Stomach (tissue), 4 donors: ENCODE measurements at regions not wholly inside any gene's neighbourhood (a gene's known extent, or its start where the extent isn't known, plus 50 kb on each side); places are given as distances from the start of the nearest gene placed in this dataset.

Experiments
- POLR2A ChIP-seq, 4 donors: fragments of 450-650 bp; IDR thresholded peaks; one replicate each; pipeline ENCODE4 v1.6.1; 2016; ENCODE audit warnings: antibody characterized with exemption in 4 of 4, control low read depth in 2 of 4, mild to moderate bottlenecking in 1 of 4, moderate library complexity in 1 of 4
- POLR2AphosphoS5 ChIP-seq, 3 donors: sonication (generic); formaldehyde crosslinking; IDR thresholded peaks; one replicate each; pipeline ENCODE4 v1.6.1; 2016; ENCODE audit warnings: antibody characterized with exemption in 3 of 3
- TF ChIP-seq, protein P1 (sequence below), 7 experiments: fragments of 450-650 bp in 4 of 7; fragments of 200-600 bp in 3 of 7; sonication (generic) in 3 of 7; IDR thresholded peaks; one replicate each; pipeline ENCODE4 v1.5.1; 2016 to 2019; ENCODE audit warnings: antibody characterized with exemption in 7 of 7, control low read depth in 2 of 7, mild to moderate bottlenecking in 1 of 7

DNA sequence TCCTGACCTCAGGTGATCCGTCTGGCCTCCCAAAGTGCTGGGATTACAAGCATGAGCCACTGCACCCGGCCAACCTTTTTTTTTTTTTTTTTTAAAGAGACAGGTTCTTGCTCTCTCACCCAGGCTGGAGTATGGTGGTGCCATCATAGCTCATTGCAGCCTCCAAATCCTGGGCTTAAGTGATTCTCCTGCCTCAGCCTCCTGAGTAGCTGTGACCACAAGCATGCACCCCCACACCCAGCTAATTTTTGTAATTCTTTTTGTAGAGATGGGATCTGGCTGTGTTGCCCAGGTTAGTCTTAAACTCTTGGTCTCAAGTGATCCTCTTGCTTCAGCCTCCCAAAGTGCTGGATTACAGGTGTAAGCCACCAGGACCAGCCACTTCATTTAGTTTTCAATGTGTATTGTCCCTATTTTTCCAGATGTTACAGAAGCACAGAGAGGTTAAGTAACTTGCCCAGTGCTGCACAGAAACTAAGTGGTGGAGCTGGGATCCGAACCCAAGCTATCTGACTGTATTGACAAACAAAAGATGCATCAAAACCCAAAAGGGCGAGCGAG is 55.6 kb upstream of the GRK3 start:
- TF ChIP-seq, protein P1, sequence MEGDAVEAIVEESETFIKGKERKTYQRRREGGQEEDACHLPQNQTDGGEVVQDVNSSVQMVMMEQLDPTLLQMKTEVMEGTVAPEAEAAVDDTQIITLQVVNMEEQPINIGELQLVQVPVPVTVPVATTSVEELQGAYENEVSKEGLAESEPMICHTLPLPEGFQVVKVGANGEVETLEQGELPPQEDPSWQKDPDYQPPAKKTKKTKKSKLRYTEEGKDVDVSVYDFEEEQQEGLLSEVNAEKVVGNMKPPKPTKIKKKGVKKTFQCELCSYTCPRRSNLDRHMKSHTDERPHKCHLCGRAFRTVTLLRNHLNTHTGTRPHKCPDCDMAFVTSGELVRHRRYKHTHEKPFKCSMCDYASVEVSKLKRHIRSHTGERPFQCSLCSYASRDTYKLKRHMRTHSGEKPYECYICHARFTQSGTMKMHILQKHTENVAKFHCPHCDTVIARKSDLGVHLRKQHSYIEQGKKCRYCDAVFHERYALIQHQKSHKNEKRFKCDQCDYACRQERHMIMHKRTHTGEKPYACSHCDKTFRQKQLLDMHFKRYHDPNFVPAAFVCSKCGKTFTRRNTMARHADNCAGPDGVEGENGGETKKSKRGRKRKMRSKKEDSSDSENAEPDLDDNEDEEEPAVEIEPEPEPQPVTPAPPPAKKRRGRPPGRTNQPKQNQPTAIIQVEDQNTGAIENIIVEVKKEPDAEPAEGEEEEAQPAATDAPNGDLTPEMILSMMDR (IDR thresholded peaks at IDR 0.05): no peak
- TF ChIP-seq POLR2AphosphoS5 (IDR thresholded peaks at IDR 0.05): no peak
- no peak for TF ChIP-seq POLR2A (IDR thresholded peaks at IDR 0.05)
